H1 (cell line): ENCODE measurements at regions not wholly inside any gene's neighbourhood (a gene's known extent, or its start where the extent isn't known, plus 50 kb on each side); places are given as distances from the start of the nearest gene placed in this dataset.

Experiments
- CTCF ChIA-PET: fragments of 300-600 bp; sonication (Branson Sonifier 250); formaldehyde crosslinking; loops from one replicate; lab custom pipeline; 2021; ENCODE audit not compliant: partially characterized antibody; lab: Charles Lee
- POLR2A ChIA-PET: fragments of 300-600 bp; sonication (Branson Sonifier 250); formaldehyde crosslinking; loops from one replicate; lab custom pipeline; 2021; ENCODE audit warnings: inconsistent platforms; ENCODE audit not compliant: partially characterized antibody; lab: Charles Lee
- DNase-seq, 2 experiments: peaks; one replicate each; pipeline versions ENCODE4 v3.0.0 to v3.0.0-alpha.2; 2010 to 2022; ENCODE audit warnings: low spot score in 2 of 2, low read depth in 1 of 2, mixed read lengths in 1 of 2
- FAIRE-seq: peaks from 2 replicates; lab custom pipeline; 2011; peaks lifted over from hg19 to GRCh38; lab: Jason Lieb, UNC
- H2AFZ ChIP-seq: 2 replicates; pipeline ENCODE4 v1.8.1; 2012; ENCODE audit warnings: low read length, inconsistent platforms
- H2AK5ac ChIP-seq: 2 replicates; pipeline ENCODE4 v1.6.1; 2013; ENCODE audit warnings: low read depth, low read length
- H2BK120ac ChIP-seq: replicated peaks from 2 replicates; pipeline ENCODE3; 2013; ENCODE audit warnings: low read depth, low read length, inconsistent platforms
- H2BK12ac ChIP-seq: 2 replicates; pipeline ENCODE4 v1.6.1; 2013; ENCODE audit warnings: low read depth, low read length
- H2BK15ac ChIP-seq: 2 replicates; pipeline ENCODE4 v1.6.1; 2013; ENCODE audit warnings: low read length
- H2BK20ac ChIP-seq: 2 replicates; pipeline ENCODE4 v1.6.1; 2013; ENCODE audit warnings: low read length
- H2BK5ac ChIP-seq: 2 replicates; pipeline ENCODE4 v1.6.1; 2013; ENCODE audit warnings: low read depth, low read length
- H3K14ac ChIP-seq: 2 replicates; pipeline ENCODE4 v1.6.1; 2013; ENCODE audit warnings: inconsistent platforms; ENCODE audit not compliant: insufficient read length
- H3K18ac ChIP-seq: 2 replicates; pipeline ENCODE4 v1.6.1; 2013; ENCODE audit warnings: low read length; ENCODE audit errors: extremely low read depth
- H3K23ac ChIP-seq: 2 replicates; pipeline ENCODE4 v1.6.1; 2013; ENCODE audit warnings: inconsistent platforms; ENCODE audit not compliant: insufficient read length
- H3K23me2 ChIP-seq: 2 replicates; pipeline ENCODE4 v1.6.1; 2013; ENCODE audit warnings: low read depth, low read length
- H3K27ac ChIP-seq: 2 replicates; pipeline ENCODE4 v1.6.1; 2011; ENCODE audit warnings: low read depth, low read length, inconsistent platforms
- H3K27me3 ChIP-seq, 4 experiments: replicated peaks in 1 of 4; 1 replicate in 1 of 4; 2 replicates in 3 of 4; pipeline versions ENCODE4 v1.6.1 to v1.8.1; 2011 to 2013; ENCODE audit warnings: low read length in 3 of 4, mild to moderate bottlenecking in 3 of 4, inconsistent platforms in 2 of 4, mixed read lengths in 2 of 4, moderate library complexity in 1 of 4; ENCODE audit not compliant: control insufficient read depth in 3 of 4, insufficient read depth in 3 of 4; ENCODE audit errors: extremely low read depth in 1 of 4
- H3K36me3 ChIP-seq, 4 experiments: 2 replicates each; pipeline versions ENCODE4 v1.6.1 to v1.8.1; 2011 to 2013; ENCODE audit warnings: mild to moderate bottlenecking in 4 of 4, low read length in 3 of 4, moderate library complexity in 2 of 4, control low read depth in 1 of 4, inconsistent platforms in 1 of 4; ENCODE audit not compliant: insufficient read depth in 4 of 4, control insufficient read depth in 2 of 4
- H3K4ac ChIP-seq: replicated peaks from 2 replicates; pipeline ENCODE3; 2013; ENCODE audit warnings: low read length, low read depth, mixed read lengths, inconsistent platforms; ENCODE audit not compliant: insufficient read length
- H3K4me1 ChIP-seq, 4 experiments: replicated peaks in 1 of 4; 1 replicate in 1 of 4; 2 replicates in 3 of 4; pipeline versions ENCODE4 v1.6.1 to v1.8.1; 2011 to 2013; ENCODE audit warnings: low read length in 3 of 4, inconsistent platforms in 2 of 4, mixed read lengths in 1 of 4; ENCODE audit not compliant: insufficient read depth in 4 of 4, control insufficient read depth in 3 of 4
- H3K4me2 ChIP-seq, 2 experiments: 2 replicates each; pipeline versions ENCODE4 v1.6.1 to v1.8.1; 2011 to 2013; ENCODE audit warnings: low read depth in 2 of 2, low read length in 2 of 2, control low read depth in 1 of 2, inconsistent platforms in 1 of 2, mild to moderate bottlenecking in 1 of 2; ENCODE audit not compliant: insufficient read depth in 1 of 2
- H3K4me3 ChIP-seq, 4 experiments: fragments of 200-600, 300-600 bp in 1 of 4; sonication (generic), shearing (Covaris generic), sonication (Bioruptor Twin) in 1 of 4; 2 replicates each; pipeline versions ENCODE4 v1.5.1 to v1.8.1; 2011 to 2016; ENCODE audit warnings: low read length in 4 of 4, low read depth in 3 of 4, control low read depth in 2 of 4, inconsistent platforms in 2 of 4, mild to moderate bottlenecking in 2 of 4, mixed read lengths in 1 of 4, moderate library complexity in 1 of 4; ENCODE audit not compliant: insufficient read depth in 2 of 4; ENCODE audit errors: extremely low read depth in 1 of 4
- H3K56ac ChIP-seq: replicated peaks from 2 replicates; pipeline ENCODE3; 2013; ENCODE audit warnings: low read depth, mild to moderate bottlenecking, mixed read lengths, low read length, inconsistent platforms; ENCODE audit not compliant: insufficient read length
- H3K79me1 ChIP-seq: 2 replicates; pipeline ENCODE4 v1.6.1; 2013; ENCODE audit warnings: low read depth, low read length, control low read depth
- H3K79me2 ChIP-seq, 2 experiments: 2 replicates each; pipeline versions ENCODE4 v1.6.1 to v1.8.1; 2012 to 2013; ENCODE audit warnings: low read length in 2 of 2, mild to moderate bottlenecking in 2 of 2, inconsistent platforms in 1 of 2; ENCODE audit not compliant: insufficient read depth in 2 of 2, control insufficient read depth in 1 of 2
- H3K9ac ChIP-seq, 4 experiments: replicated peaks in 1 of 4; 1 replicate in 1 of 4; 2 replicates in 3 of 4; pipeline versions ENCODE4 v1.6.1 to v1.8.1; 2011 to 2013; ENCODE audit warnings: low read depth in 3 of 4, low read length in 3 of 4, control low read depth in 2 of 4, mild to moderate bottlenecking in 2 of 4, moderate library complexity in 2 of 4, inconsistent platforms in 1 of 4; ENCODE audit errors: extremely low read depth in 1 of 4
- H3K9me3 ChIP-seq, 2 experiments: 2 replicates each; pipeline versions ENCODE4 v1.6.1 to v1.8.1; 2012 to 2013; ENCODE audit warnings: mild to moderate bottlenecking in 2 of 2, moderate library complexity in 2 of 2, control low read depth in 1 of 2, inconsistent platforms in 1 of 2, low read depth in 1 of 2, low read length in 1 of 2, mixed read lengths in 1 of 2; ENCODE audit not compliant: insufficient read depth in 2 of 2
- H4K20me1 ChIP-seq, 2 experiments: replicated peaks in 1 of 2; 2 replicates each; pipeline versions ENCODE3 to v1.8.1; 2011 to 2013; ENCODE audit warnings: inconsistent platforms in 2 of 2, low read length in 2 of 2, mild to moderate bottlenecking in 1 of 2; ENCODE audit not compliant: insufficient read depth in 2 of 2, control insufficient read depth in 1 of 2
- H4K5ac ChIP-seq: 2 replicates; pipeline ENCODE4 v1.6.1; 2013; ENCODE audit warnings: low read length, low read depth, mixed read lengths, inconsistent platforms; ENCODE audit not compliant: insufficient read length
- H4K8ac ChIP-seq: 2 replicates; pipeline ENCODE4 v1.8.0; 2013; ENCODE audit warnings: mild to moderate bottlenecking, moderate library complexity, low read length, inconsistent platforms; ENCODE audit not compliant: insufficient read depth; ENCODE audit errors: extremely low read depth
- H4K91ac ChIP-seq: replicated peaks from 2 replicates; pipeline ENCODE3; 2013; ENCODE audit warnings: low read length, mixed read lengths, inconsistent platforms; ENCODE audit not compliant: insufficient read length
- ATF2 ChIP-seq: IDR thresholded peaks from 2 replicates; pipeline ENCODE4 v1.6.1; 2012; ENCODE audit warnings: low read length, inconsistent platforms
- ATF3 ChIP-seq: IDR thresholded peaks from 2 replicates; pipeline ENCODE4 v1.6.1; 2011; ENCODE audit warnings: low read depth, mild to moderate bottlenecking, low read length; ENCODE audit not compliant: insufficient read depth
- BRCA1 ChIP-seq: IDR thresholded peaks from 2 replicates; pipeline ENCODE4 v1.6.1; 2012; ENCODE audit warnings: low read depth, low read length, improper control_type of control experiment
- CHD1 ChIP-seq: IDR thresholded peaks from 2 replicates; pipeline ENCODE4 v1.6.1; 2012; ENCODE audit warnings: low read depth, low read length, improper control_type of control experiment
- E2F6 ChIP-seq: IDR thresholded peaks from 2 replicates; pipeline ENCODE4 v1.6.1; 2012; ENCODE audit warnings: inconsistent platforms
- EZH2 ChIP-seq: fragments of 200-600 bp; sonication (generic); IDR thresholded peaks from 2 replicates; pipeline ENCODE4 v1.7.1; 2012; ENCODE audit warnings: low read depth, mild to moderate bottlenecking, moderate library complexity, low read length, inconsistent platforms; ENCODE audit not compliant: severe bottlenecking
- HDAC2 ChIP-seq, 2 experiments: fragments of 300-600 bp in 1 of 2; sonication (generic) in 1 of 2; IDR thresholded peaks; 2 replicates each; pipeline ENCODE4 v1.6.1; 2011 to 2012; ENCODE audit warnings: low read depth in 2 of 2, low read length in 2 of 2, mild to moderate bottlenecking in 2 of 2, moderate library complexity in 2 of 2, borderline replicate concordance in 1 of 2, inconsistent platforms in 1 of 2
- KDM4A ChIP-seq: IDR thresholded peaks from one replicate; pipeline ENCODE4 v1.7.1; 2012; ENCODE audit warnings: low read depth, mild to moderate bottlenecking, moderate library complexity, low read length, inconsistent platforms; ENCODE audit not compliant: severe bottlenecking
- NRF1 ChIP-seq: IDR thresholded peaks from 2 replicates; pipeline ENCODE4 v1.6.1; 2011; ENCODE audit warnings: mild to moderate bottlenecking, low read depth, low read length, improper control_type of control experiment
- SRF ChIP-seq: IDR thresholded peaks from 2 replicates; pipeline ENCODE4 v1.6.1; 2011; ENCODE audit warnings: mild to moderate bottlenecking, low read depth, low read length, moderate library complexity
- TBP ChIP-seq: IDR thresholded peaks from 2 replicates; pipeline ENCODE4 v1.6.1; 2011; ENCODE audit warnings: low read depth, low read length, improper control_type of control experiment
- TCF12 ChIP-seq: IDR thresholded peaks from 2 replicates; pipeline ENCODE4 v1.6.1; 2011; ENCODE audit warnings: low read depth, mild to moderate bottlenecking, low read length
- WGBS, 2 experiments: shearing (Covaris generic) in 1 of 2; methylation state at CpG; one replicate each; pipeline versions ENCODE4 v1.1.6 to v1.1.7; 2013 to 2015; ENCODE audit warnings: low lambda C conversion rate in 2 of 2, mixed read lengths in 2 of 2, inconsistent platforms in 1 of 2, low coverage in 1 of 2, missing lambda C conversion rate in 1 of 2; ENCODE audit not compliant: insufficient replicate concordance in 2 of 2, insufficient coverage in 1 of 2, insufficient read length in 1 of 2; ENCODE audit errors: extremely low coverage in 1 of 2, missing lambda C conversion rate in 1 of 2; 5-methylcytosine and 5-hydroxymethylcytosine counted together

GRCh38 chr10:78952030-78952429, 116.7 kb upstream of the ZMIZ1 start:
- H3K9ac ChIP-seq: no peak overlapping the region
- H2BK12ac ChIP-seq: no peak overlapping the region
- no peaks in the 10 kb centered on the region for H3K36me3 ChIP-seq
- no peak overlapping the region for H3K4me3 ChIP-seq
- FAIRE-seq: no peak
- H3K79me2 ChIP-seq: no peaks in the 10 kb centered on the region
- no peak overlapping the region for H2AK5ac ChIP-seq
- no peak overlapping the region for H2AFZ ChIP-seq
- peaks cover 3% of the 10 kb centered on the region; the same call in 1 of the 2 replicates for H3K23me2 ChIP-seq
- no peak overlapping the region for H4K8ac ChIP-seq
- H3K18ac ChIP-seq: no peak overlapping the region
- H3K23ac ChIP-seq: no peak overlapping the region
- no peak overlapping the region for H3K4ac ChIP-seq
- H2BK15ac ChIP-seq: no peak overlapping the region
- ChIA-PET POLR2A (no interaction called here), CTCF (interaction anchor here (0.8 kb wide), 1 partner anchor 206 kb away, joined by 3 read pairs; no protein-coding TSS in a partner anchor)
- no peak overlapping the region for H2BK120ac ChIP-seq
- DNase-seq: no peak
- H2BK20ac ChIP-seq: no peak overlapping the region
- H4K5ac ChIP-seq: no peak overlapping the region
- no peak overlapping the region for H3K27ac ChIP-seq
- H4K20me1 ChIP-seq: no peaks in the 10 kb centered on the region
- H3K4me1 ChIP-seq: no peaks in the 10 kb centered on the region; a peak in 1 of 7 replicates
- no peak overlapping the region for H2BK5ac ChIP-seq
- H3K9me3 ChIP-seq: no peaks in the 10 kb centered on the region
- H3K79me1 ChIP-seq: no peaks in the 10 kb centered on the region
- no peak overlapping the region for H3K4me2 ChIP-seq
- no peak overlapping the region for H4K91ac ChIP-seq
- no peak overlapping the region for H3K14ac ChIP-seq
- 75 to 100% methylated on average over 3 to 4 of the region's 4 CpGs for WGBS, 2 experiments
- H3K56ac ChIP-seq: peak overlapping the region; percentile 50
- no peaks in the 10 kb centered on the region; a peak in 1 of 7 replicates for H3K27me3 ChIP-seq
- TF ChIP-seq HDAC2 (IDR thresholded peaks at IDR 0.05; ENCODE audit: borderline replicate concordance in 1 of 2, low read depth in 2 of 2, low read length in 2 of 2) (no peak), E2F6 (no peak), ATF2 (no peak), EZH2 (no peak), SRF (no peak), CHD1 (no peak), BRCA1 (no peak), TBP (no peak), NRF1 (no peak), ATF3 (no peak), KDM4A (no peak), TCF12 (no peak)
